Pancreas (tissue), 10 donors: ENCODE measurements at regions not wholly inside any gene's neighbourhood (a gene's known extent, or its start where the extent isn't known, plus 50 kb on each side); places are given as distances from the start of the nearest gene placed in this dataset.

ENCODE experiments used
- ATAC-seq, 4 donors: fragments of 200-7000 bp; cut with Tn5 transposase; one replicate each; pipeline versions ENCODE4 v1.8.0 to v1.9.1; 2020; ENCODE audit warnings: mild to moderate bottlenecking in 4 of 4, moderate library complexity in 4 of 4
- DNase-seq, 6 donors: peaks; one replicate each; pipeline ENCODE4 v3.0.0-alpha.2; 2020
- FAIRE-seq: peaks from 2 replicates; lab custom pipeline; 2012; peaks lifted over from hg19 to GRCh38; lab: Jason Lieb, UNC
- H3K27ac ChIP-seq, 4 donors: fragments of 200-600 bp; sonication (generic); 1 replicate in 3 of 4; 2 replicates in 1 of 4; pipeline versions ENCODE4 v1.5.0 to v1.8.0; 2020
- H3K27me3 ChIP-seq, 4 donors: fragments of 200-600 bp; one replicate each; pipeline ENCODE4 v1.8.0; 2021
- H3K36me3 ChIP-seq, 3 donors: fragments of 200-600 bp; sonication (generic) in 1 of 3; one replicate each; pipeline versions ENCODE4 v1.5.0 to v1.8.0; 2020 to 2021
- H3K4me1 ChIP-seq, 3 donors: fragments of 200-600 bp; one replicate each; pipeline ENCODE4 v1.8.0; 2021
- H3K4me3 ChIP-seq, 4 donors: fragments of 200-600 bp; sonication (generic) in 2 of 4; one replicate each; pipeline versions ENCODE4 v1.5.0 to v1.8.0; 2020 to 2021
- H3K9me3 ChIP-seq, 4 donors: fragments of 200-600 bp; one replicate each; pipeline ENCODE4 v1.8.0; 2021
- CTCF ChIP-seq, 4 donors: fragments of 200-600 bp; sonication (generic) in 3 of 4; IDR thresholded peaks; one replicate each; pipeline versions ENCODE4 v1.5.0 to v1.8.0; 2021; ENCODE audit warnings: antibody characterized with exemption in 4 of 4
- WGBS, 2 donors: extraction: QIAGEN DNeasy Blood & Tissue Kit; methylation state at CpG; one replicate each; pipeline ENCODE4 v1.1.7; 2013; 5-methylcytosine and 5-hydroxymethylcytosine counted together
- intact Hi-C, 3 donors: fragments of 100-400 bp; cut with DNase I; formaldehyde crosslinking; loops; one replicate each; pipeline versions ENCODE4 v1.11.1 to v1.14.2; 2022
- donor health status: healthy with polysubstance abuse.
- donor health status: DM: no; HTN: no; CAD: no; lungs with moderate emphysema.
- donor health status: DM: no; HTN: no; CAD: no.
- donor health status: control.
- donor health status: control.
- donor health status: Bipolar disorder and iron deficiency.
- donor health status: DM: yes; HTN: yes; CAD: no.
- donor health status: DM: no; HTN: no; CAD: no.
- donor health status: DM: no; HTN: no; CAD: no.
- donor health status: DM: yes; HTN: yes; CAD: no.

- DNase-seq: no peak
- Histone ChIP-seq H3K27ac (no peak overlapping the region), H3K36me3 (no peaks in the 10 kb centered on the region), H3K4me1 (no peaks in the 10 kb centered on the region), H3K9me3 (no peaks in the 10 kb centered on the region), H3K27me3 (no peaks in the 10 kb centered on the region), H3K4me3 (no peak overlapping the region)
- no peak for FAIRE-seq
- intact Hi-C loops: no loop called here
- no peak for TF ChIP-seq CTCF (IDR thresholded peaks at IDR 0.05)
- WGBS, 2 donors: 79 to 83% methylated on average over 5 of the region's 5 CpGs
- ATAC-seq: peak in 2 of 4 donors; percentile 48 to 62
Measured at GRCh38 chr4:38523054-38523453, 140.9 kb upstream of the KLF3 start.

- FAIRE-seq: no peak
- ATAC-seq: peak in 3 of 4 donors; percentile 34 to 67 (median 64)
- Histone ChIP-seq H3K4me1 (no peaks in the 10 kb centered on the region), H3K27ac (peak overlapping the region in 1 of 4 donors; percentile 12), H3K27me3 (no peaks in the 10 kb centered on the region), H3K4me3 (no peak overlapping the region), H3K9me3 (no peaks in the 10 kb centered on the region), H3K36me3 (no peaks in the 10 kb centered on the region)
- 76 to 79% methylated on average over 16 of the region's 16 CpGs for WGBS, 2 donors
- DNase-seq: no peak
- no peak for TF ChIP-seq CTCF (IDR thresholded peaks at IDR 0.05)
- intact Hi-C loops: no loop called here
Measured at GRCh38 chr4:38523524-38524448, 140.2 kb upstream of the KLF3 start.

- no peak for DNase-seq
- 50 to 68% methylated on average over 5 of the region's 5 CpGs for WGBS, 2 donors
- H3K4me3 ChIP-seq: no peak overlapping the region
- ATAC-seq: no peak
- H3K9me3 ChIP-seq: no peaks in the 10 kb centered on the region
- no peak for TF ChIP-seq CTCF (IDR thresholded peaks at IDR 0.05)
- no peaks in the 10 kb centered on the region for H3K27me3 ChIP-seq
- no peak overlapping the region for H3K27ac ChIP-seq
- intact Hi-C loops: no loop called here
- H3K36me3 ChIP-seq: no peaks in the 10 kb centered on the region
- no peak for FAIRE-seq
- peaks cover 0 to 6% (median 5%) of the 10 kb centered on the region in 3 donors for H3K4me1 ChIP-seq
Measured at GRCh38 chr4:38526412-38526811, 137.6 kb upstream of the KLF3 start.

- Histone ChIP-seq H3K4me1 (peaks cover 0 to 6% (median 5%) of the 10 kb centered on the region in 3 donors), H3K4me3 (no peak overlapping the region), H3K27ac (peak overlapping the region in 3 of 4 donors; percentile 39 to 90 (median 77)), H3K9me3 (no peaks in the 10 kb centered on the region), H3K27me3 (no peaks in the 10 kb centered on the region), H3K36me3 (no peaks in the 10 kb centered on the region)
- intact Hi-C loops: no loop called here
- 68 to 71% methylated on average over 15 of the region's 15 CpGs for WGBS, 2 donors
- DNase-seq (peak in 4 of 6 donors; percentile 34 to 60 (median 42)), ATAC-seq (peak; percentile 73 to 92 (median 88)), FAIRE-seq (no peak)
- no peak for TF ChIP-seq CTCF (IDR thresholded peaks at IDR 0.05)
Measured at GRCh38 chr4:38529189-38530115, 134.5 kb upstream of the KLF3 start.
